Subcutaneous abdominal adipose tissue (tissue), 5 donors: ENCODE measurements at regions not wholly inside any gene's neighbourhood (a gene's known extent, or its start where the extent isn't known, plus 50 kb on each side); places are given as distances from the start of the nearest gene placed in this dataset.

Source experiments
- H3K27ac ChIP-seq: one replicate; pipeline ENCODE4 v1.7.0; 2013; ENCODE audit warnings: low read depth, mild to moderate bottlenecking, inconsistent platforms, low read length, moderate library complexity
- H3K27me3 ChIP-seq, 5 donors: one replicate each; pipeline ENCODE4 v1.7.0; 2013; ENCODE audit warnings: low read length in 5 of 5, inconsistent platforms in 1 of 5; ENCODE audit not compliant: control insufficient read depth in 5 of 5, insufficient read depth in 4 of 5
- H3K36me3 ChIP-seq, 5 donors: one replicate each; pipeline ENCODE4 v1.7.0; 2013; ENCODE audit warnings: low read length in 5 of 5; ENCODE audit not compliant: control insufficient read depth in 5 of 5, insufficient read depth in 5 of 5
- H3K4me1 ChIP-seq, 5 donors: one replicate each; pipeline ENCODE4 v1.7.0; 2013; ENCODE audit warnings: low read length in 5 of 5, mild to moderate bottlenecking in 3 of 5, moderate library complexity in 1 of 5; ENCODE audit not compliant: control insufficient read depth in 5 of 5, insufficient read depth in 5 of 5
- H3K4me3 ChIP-seq, 5 donors: one replicate each; pipeline ENCODE4 v1.7.0; 2013; ENCODE audit warnings: low read length in 5 of 5, low read depth in 1 of 5
- H3K9ac ChIP-seq, 5 donors: one replicate each; pipeline ENCODE4 v1.7.0; 2013; ENCODE audit warnings: low read length in 5 of 5, mild to moderate bottlenecking in 4 of 5, moderate library complexity in 3 of 5
- H3K9me3 ChIP-seq, 5 donors: one replicate each; pipeline ENCODE4 v1.7.0; 2013; ENCODE audit warnings: low read length in 5 of 5; ENCODE audit not compliant: control insufficient read depth in 5 of 5
- donor health status: healthy.
- donor health status: healthy.
- donor health status: healthy.
- donor health status: healthy.
- donor health status: healthy.

DNA sequence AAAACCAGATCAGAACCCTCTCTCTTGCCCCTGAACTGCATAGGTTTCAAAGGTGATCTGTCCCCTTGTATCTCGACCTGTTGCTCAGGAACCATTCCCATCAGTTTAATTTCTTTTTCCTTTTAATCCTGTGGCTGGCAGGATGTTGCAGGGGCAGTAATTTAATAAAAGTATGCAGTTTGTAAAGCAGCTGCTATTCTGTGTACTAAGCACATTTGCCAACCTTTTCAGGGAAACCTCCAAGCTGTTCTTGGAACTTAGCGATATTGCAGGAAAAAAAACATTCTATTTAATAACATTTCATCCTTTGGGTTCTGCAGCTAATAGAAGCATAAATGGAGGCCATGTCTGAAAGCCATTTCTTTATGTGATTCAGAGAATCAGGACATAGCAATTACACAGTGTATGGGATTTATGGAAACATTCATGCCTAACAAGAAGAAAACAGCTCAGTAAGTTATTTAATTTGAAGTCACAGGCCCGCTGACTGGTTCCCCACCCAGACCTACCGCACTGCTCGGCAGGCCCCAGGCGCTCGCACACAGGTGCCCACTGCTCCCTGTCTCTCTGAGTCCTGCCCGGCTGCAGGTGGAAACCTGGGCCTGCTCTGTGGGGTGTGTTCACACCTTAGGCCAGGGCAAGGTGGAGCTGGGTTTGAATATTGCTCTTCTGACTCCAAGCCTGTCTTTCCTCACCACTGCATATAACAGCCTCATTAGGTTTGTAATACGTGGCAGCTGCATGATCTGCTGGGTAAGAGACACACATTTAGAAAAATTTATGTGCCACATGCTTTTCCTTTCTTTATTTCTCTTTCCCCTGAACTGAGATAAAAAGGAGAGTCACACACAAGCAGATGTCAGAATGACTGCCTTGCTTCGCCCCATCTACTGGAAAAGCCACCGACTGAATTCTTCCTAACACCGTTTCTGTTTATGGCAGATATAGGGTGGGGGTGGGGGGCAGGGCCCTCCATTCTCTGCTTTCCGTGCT lies 119.7 kb downstream of the SLC25A47 start:
- Histone ChIP-seq H3K9ac (no peak overlapping the region), H3K27me3 (no peaks in the 10 kb centered on the region), H3K27ac (no peak overlapping the region), H3K4me3 (no peak overlapping the region), H3K36me3 (no peaks in the 10 kb centered on the region), H3K9me3 (no peaks in the 10 kb centered on the region), H3K4me1 (peaks cover 0 to 18% (median 17%) of the 10 kb centered on the region in 5 donors)

DNA sequence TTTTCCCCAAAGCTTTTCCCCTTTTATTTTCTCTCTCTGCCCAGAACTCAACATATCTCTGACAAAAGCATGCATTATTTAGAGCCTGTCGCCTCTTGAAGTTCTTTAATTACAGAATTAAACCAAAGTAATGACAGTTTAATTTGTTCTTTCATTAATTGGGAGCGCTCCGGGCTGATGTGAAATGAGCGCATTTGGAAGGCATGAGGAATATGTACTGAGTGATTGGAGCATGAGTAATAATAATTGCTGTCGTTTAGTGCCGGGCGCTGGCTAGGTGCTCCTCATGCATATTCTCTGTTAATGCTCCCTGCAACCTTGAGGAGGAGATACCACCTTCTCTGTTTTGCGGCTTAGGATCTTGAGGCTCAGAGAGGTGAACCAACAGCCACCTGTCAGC lies 120.5 kb downstream of the SLC25A47 start:
- H3K27me3 ChIP-seq: no peaks in the 10 kb centered on the region
- H3K4me1 ChIP-seq: peaks cover 0 to 18% (median 17%) of the 10 kb centered on the region in 5 donors
- H3K9ac ChIP-seq: no peak overlapping the region
- H3K36me3 ChIP-seq: no peaks in the 10 kb centered on the region
- H3K9me3 ChIP-seq: no peaks in the 10 kb centered on the region
- H3K4me3 ChIP-seq: no peak overlapping the region
- H3K27ac ChIP-seq: no peak overlapping the region

DNA sequence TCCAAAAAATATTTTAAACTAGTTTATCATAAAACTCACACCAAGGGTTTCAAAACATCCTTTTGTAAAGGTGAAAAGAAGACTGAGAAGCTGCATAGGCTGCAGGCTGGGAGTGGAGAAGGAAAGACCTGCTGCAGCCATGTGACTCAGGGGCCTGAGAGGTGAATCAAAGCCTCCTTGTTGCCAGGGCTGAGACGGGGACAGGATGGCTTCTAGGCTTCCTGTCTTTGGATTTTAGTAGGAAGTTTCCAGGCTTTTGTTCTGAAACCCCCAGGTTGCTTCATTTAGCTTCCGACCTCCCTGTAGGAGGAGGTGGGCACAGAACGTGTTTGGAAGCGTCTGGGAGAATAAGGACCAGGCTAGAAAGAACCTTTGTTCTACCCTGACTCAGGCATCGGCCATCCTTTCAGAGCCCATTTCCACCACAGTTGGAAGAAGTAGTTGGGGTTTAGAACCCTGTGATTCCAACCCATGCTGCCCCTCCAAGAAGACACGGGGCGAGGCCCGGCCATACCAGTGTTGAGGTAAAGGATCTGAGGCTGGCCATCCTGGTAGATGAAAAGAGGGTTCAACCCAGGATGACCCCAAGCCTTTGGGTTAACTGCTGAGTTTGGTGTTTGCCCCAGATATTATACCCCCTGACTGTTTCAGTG lies 122.4 kb downstream of the SLC25A47 start:
- Histone ChIP-seq H3K9ac (no peak overlapping the region), H3K27ac (no peak overlapping the region), H3K4me1 (peaks cover 0 to 12% (median 9%) of the 10 kb centered on the region in 5 donors), H3K36me3 (no peaks in the 10 kb centered on the region), H3K27me3 (no peaks in the 10 kb centered on the region), H3K4me3 (no peak overlapping the region), H3K9me3 (no peaks in the 10 kb centered on the region)

DNA sequence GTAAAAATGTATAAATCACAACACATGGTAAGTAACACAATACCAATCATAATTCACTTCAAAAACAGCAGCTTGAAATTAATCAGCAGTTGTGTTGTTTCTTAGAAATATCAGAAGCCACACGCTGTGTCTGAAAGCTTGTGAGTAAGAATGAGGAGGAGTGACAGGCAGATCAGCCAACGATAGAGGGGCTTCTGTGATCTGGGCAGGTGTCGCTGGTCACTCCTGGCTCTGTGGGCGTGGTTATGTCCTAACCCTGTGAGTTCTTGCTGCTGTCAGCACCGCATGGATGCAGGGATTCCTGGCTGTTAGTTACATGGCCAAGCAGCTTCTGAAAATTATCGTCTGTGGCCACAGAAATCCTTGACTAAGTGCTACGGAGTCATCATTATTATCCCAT lies 123.4 kb downstream of the SLC25A47 start:
- Histone ChIP-seq H3K4me1 (peaks cover 0 to 12% (median 4%) of the 10 kb centered on the region in 5 donors), H3K4me3 (no peak overlapping the region), H3K9ac (no peak overlapping the region), H3K27me3 (no peaks in the 10 kb centered on the region), H3K27ac (no peak overlapping the region), H3K36me3 (no peaks in the 10 kb centered on the region), H3K9me3 (no peaks in the 10 kb centered on the region)

DNA sequence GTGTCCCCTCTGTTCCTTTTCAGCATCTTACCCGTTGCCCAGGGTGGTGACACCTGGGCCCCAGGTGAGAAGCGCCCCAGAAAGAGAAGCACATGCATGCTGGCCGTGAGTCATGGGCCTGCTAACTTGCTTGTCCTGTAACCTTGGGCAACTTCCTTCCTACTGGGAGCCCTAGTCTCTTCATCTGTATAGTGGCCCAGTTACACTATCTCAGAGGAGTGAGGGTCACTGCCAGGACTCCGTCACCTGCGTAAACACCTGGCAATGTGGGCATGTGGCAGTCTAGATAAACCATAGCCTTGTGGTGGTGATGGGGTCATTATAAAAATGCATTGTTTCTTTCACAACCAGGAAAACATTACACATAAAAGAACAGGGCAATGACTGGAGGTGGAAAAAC lies 125.2 kb downstream of the SLC25A47 start:
- Histone ChIP-seq H3K27me3 (no peaks in the 10 kb centered on the region), H3K36me3 (no peaks in the 10 kb centered on the region), H3K4me3 (no peak overlapping the region), H3K27ac (no peak overlapping the region), H3K9me3 (no peaks in the 10 kb centered on the region), H3K9ac (no peak overlapping the region), H3K4me1 (peaks cover 0 to 9% (median 4%) of the 10 kb centered on the region in 5 donors)

DNA sequence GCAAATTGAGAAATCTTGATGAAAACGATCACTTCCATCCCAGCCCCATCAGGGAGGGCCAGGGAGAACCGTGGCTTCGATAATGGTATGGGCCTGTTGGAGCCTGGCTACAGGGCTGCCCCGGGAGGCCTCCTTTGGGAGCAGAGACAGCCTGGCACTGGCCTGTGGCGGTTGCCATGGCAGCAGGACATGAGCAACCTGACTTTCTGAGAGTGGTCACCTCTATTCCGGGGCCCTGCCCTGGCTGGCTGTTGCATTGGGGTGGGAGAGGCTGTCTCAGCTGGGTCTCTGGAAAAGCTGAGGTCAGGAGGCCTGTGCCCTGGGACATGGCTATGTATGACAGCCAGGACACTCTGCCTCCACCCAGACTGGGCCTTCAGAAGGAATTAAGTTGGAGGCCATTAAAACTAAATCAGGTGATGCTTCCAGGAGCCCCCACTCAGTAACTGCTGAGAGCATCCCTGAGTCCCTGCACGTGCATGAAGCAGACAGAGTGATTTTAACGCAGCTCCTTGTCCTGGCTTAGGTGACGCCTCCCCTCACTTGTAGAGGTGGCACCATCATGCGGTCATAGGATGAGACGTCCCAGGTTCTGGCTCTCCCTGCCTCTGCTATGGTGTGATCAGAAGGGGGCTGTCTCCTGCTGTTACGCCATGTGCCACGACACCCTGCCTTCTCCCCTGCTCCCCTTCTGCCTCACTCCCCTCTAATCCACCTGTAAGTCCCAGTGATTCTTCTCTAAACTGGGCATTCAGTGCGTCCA lies 126.3 kb downstream of the SLC25A47 start:
- no peaks in the 10 kb centered on the region for H3K27me3 ChIP-seq
- H3K9ac ChIP-seq: no peak overlapping the region
- H3K4me3 ChIP-seq: no peak overlapping the region
- no peak overlapping the region for H3K27ac ChIP-seq
- H3K36me3 ChIP-seq: no peaks in the 10 kb centered on the region
- H3K4me1 ChIP-seq: peaks cover 0 to 9% (median 4%) of the 10 kb centered on the region in 5 donors
- no peaks in the 10 kb centered on the region for H3K9me3 ChIP-seq

DNA sequence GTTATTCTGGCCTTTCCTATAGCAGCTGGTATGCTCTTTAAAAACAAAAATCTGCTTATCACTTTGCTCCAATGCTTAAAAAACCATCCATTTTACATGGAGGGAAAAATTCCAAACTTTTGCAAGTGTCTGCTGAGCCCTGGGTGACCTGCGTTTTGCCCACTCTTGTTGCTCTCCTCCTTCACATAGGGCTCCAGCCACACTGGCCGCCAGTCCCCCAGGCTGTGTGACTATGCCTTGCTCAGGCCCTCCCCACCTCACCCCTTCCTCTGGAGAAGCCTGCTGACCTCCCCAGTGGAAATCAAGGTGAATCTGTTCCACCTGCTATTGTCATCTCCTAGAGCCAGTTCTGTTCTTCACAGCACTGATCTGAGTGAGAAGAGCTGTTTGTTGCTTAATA lies 126.9 kb downstream of the SLC25A47 start:
- no peak overlapping the region for H3K9ac ChIP-seq
- no peaks in the 10 kb centered on the region for H3K27me3 ChIP-seq
- peaks cover 0 to 9% (median 4%) of the 10 kb centered on the region in 5 donors for H3K4me1 ChIP-seq
- no peak overlapping the region for H3K27ac ChIP-seq
- no peaks in the 10 kb centered on the region for H3K36me3 ChIP-seq
- no peak overlapping the region for H3K4me3 ChIP-seq
- no peaks in the 10 kb centered on the region for H3K9me3 ChIP-seq

DNA sequence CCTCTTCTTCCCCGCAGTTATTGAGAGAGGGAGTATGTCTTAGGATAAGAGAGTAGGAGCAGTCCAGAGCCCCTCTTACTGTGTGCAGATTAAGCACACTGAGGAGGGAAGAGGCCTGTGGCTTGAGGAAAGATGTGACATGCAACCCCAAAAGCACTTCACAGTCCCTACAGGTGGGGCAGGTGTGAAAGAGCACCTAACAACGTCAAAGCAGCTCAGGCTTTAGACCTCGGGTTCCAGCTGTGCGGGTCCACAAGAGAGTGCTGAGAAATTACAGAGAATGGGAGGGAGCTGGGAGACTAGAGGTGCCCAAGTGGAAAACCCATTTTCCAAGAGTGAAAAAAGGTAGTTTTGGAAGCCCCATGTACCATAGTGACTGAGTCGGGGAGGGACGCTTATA lies 127.6 kb downstream of the SLC25A47 start:
- peaks cover 0 to 9% (median 4%) of the 10 kb centered on the region in 5 donors for H3K4me1 ChIP-seq
- no peak overlapping the region for H3K27ac ChIP-seq
- H3K4me3 ChIP-seq: no peak overlapping the region

DNA sequence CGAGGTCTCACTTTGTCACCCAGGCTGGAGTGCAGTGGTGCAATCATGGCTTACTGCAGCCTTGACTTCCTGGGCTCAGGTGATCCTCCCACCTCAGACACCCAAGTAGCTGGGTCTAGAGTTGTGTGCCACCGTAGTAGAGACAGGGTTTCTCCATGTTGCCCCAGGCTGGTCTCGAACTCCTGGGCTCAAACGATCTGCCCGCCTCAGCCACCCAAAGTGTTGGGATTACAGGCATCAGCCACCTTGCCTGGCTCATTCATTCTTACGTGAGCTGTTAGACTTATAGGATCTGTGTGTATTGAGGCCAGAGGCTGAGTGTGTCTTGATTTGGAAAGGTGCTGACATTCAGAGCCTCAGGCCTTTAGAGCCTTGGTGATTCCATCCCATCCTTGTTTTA lies 128.1 kb downstream of the SLC25A47 start:
- Histone ChIP-seq H3K4me3 (no peak overlapping the region), H3K4me1 (peaks cover 0 to 9% (median 4%) of the 10 kb centered on the region in 5 donors), H3K27me3 (no peaks in the 10 kb centered on the region)

More for the DNA sequence above, 127.6 kb downstream of the SLC25A47 start:
- Histone ChIP-seq H3K27me3 (no peaks in the 10 kb centered on the region), H3K9me3 (no peaks in the 10 kb centered on the region), H3K9ac (no peak overlapping the region), H3K36me3 (no peaks in the 10 kb centered on the region)

More for the DNA sequence above, 128.1 kb downstream of the SLC25A47 start:
- H3K9me3 ChIP-seq: no peaks in the 10 kb centered on the region
- no peak overlapping the region for H3K27ac ChIP-seq
- H3K9ac ChIP-seq: no peak overlapping the region
- H3K36me3 ChIP-seq: no peaks in the 10 kb centered on the region
